HT1080 (cell line): ENCODE measurements at regions not wholly inside any gene's neighbourhood (a gene's known extent, or its start where the extent isn't known, plus 50 kb on each side); places are given as distances from the start of the nearest gene placed in this dataset.

Experiments used
- DNase-seq: peaks from one replicate; pipeline ENCODE4 v3.0.0-alpha.2; 2015; ENCODE audit warnings: low read depth

GRCh38 chr15:46616033-46616432 lies 981.2 kb downstream of the SQOR start:
- no peak for DNase-seq

- no peak for DNase-seq
Measured at GRCh38 chr15:46617507-46617906, 982.7 kb downstream of the SQOR start.

- DNase-seq = no peak
Measured at GRCh38 chr15:46618984-46619383, 984.2 kb downstream of the SQOR start.

DNA sequence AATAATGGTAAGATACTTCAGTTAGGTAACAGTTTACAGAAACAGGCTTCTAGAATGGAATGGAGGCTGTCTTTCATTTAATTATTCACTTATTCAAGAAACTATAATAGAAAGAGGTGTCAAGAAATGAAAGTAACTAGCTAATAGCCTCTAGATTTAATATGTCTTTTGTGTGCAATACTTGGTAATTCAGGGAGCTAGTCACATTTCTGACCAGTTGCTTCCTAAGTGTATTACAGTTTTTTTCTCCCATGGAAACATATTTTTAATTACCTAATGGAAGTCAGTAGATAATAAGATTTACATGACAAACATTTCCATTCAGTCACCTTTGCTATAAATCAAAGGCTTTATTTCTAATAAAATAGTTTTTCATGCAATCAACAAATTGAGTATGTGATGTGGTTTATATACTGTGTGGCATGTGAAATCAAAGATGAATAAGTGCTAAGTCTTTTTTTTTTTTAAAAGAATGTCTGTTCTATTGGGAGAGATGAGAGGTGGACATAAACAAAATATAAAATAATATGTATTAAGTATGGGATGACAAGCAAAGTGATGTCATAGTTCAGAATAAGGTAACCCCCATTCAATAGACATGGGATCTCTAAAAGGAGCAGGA lies 985.7 kb downstream of the SQOR start:
- no peak for DNase-seq

- DNase-seq = no peak
Measured at GRCh38 chr15:46622851-46623250, 988.0 kb downstream of the SQOR start.

- peak; percentile 4 for DNase-seq
Measured at GRCh38 chr15:46636206-46636605, 1001.4 kb downstream of the SQOR start.

- DNase-seq = no peak
Measured at GRCh38 chr15:46644501-46645481, 1010.0 kb downstream of the SQOR start.

GRCh38 chr15:46646490-46646889 lies 1011.7 kb downstream of the SQOR start:
- DNase-seq = no peak

DNA sequence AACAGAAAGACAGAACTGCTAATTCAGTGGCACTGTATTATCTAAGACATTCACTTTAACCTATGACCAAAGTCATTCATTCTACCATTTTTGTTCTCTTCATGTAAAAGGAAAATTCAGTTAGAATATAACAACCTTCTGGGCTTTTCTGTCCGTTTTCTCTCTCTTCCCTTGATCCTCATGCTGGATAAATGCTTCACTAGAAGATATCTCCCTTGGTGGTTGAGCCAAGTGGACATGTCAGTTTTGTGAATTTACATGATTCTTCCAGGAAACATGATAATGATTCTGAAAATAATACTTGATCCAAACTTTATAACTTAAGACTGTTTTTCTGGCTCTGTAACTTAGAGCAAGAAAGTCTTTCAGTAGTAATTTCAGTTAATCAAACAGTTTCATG lies 1012.2 kb downstream of the SQOR start:
- DNase-seq = no peak

GRCh38 chr15:46652266-46652665 lies 1017.4 kb downstream of the SQOR start:
- no peak for DNase-seq

- DNase-seq = no peak
Measured at GRCh38 chr15:46654993-46655392, 1020.2 kb downstream of the SQOR start.

GRCh38 chr15:46660096-46660842 lies 1025.4 kb downstream of the SQOR start:
- no peak for DNase-seq

DNA sequence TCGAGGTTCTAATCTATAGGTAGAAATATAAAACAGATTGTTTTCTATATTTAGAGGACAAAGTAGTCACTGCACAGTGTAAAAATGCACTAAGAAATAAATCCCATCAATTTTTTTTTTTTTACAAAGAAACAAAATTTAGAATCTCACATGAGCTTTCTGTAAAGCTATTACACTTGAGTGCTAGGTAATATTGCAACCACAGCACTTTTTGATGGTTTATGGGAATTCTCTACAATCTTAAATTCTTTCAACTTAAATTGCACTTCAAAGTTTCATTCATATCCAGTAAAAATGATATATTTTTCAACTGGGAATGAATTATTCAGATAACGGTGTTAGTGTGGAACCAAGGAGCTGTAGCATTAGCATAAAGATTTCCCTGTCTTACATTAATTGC lies 1035.4 kb downstream of the SQOR start:
- DNase-seq = no peak

DNA sequence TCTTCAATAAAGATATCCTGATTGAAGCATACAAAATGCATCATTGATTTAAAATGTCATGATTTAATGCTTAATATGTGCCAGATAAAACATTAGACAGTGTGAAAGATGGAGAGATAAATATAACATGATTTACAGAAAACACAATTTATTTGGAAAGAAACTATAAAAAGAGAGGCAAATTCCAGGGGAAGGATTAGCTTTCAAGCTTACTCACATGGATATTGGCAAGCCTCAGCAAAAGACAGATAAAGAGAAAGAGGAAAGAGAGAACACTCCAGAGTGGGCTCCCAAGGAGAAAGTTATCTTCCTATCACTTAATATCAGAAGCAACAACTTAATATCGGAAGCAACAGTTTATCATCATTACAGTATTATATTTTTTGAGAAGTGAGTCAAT lies 1036.5 kb downstream of the SQOR start:
- no peak for DNase-seq

DNA sequence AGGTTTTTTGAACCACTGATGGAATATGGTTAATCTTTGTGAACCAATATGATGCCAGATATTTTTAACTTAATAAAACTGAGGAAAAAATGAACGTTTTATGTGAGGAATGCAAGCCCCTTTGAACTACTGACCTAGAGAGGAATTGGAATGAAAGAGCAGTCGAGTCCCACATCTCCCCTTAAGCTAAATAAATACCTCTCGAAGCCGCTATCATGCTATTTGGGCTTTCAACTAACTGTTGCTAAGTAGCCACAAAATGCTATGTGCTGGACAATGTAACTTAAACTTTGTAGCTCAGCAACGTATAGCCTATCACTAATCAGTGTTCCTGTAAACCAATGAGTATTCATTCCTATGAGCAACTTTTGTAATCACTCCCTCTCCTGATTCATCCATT lies 1037.2 kb downstream of the SQOR start:
- DNase-seq = no peak

- no peak for DNase-seq
Measured at GRCh38 chr15:46676233-46677206, 1040.8 kb upstream of the SEMA6D start.

DNA sequence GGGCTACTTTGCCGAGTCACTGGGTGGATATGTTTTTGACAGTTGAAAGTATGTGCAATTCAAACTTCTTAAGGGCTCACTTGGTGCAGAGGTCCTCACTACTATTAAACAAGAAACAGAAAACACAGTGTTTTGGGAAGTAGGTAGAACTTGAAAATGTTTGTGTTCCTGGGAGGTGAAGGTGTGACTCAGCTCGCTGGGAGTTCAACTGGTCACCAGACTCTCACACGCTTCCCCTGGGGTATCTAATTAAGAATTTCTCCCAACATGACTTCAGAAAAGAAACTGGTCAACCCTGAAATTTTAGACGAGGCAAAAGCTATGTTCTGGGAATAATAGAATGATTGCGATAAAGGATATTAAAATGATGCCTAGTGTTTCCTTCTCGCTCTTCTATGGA lies 1039.8 kb upstream of the SEMA6D start:
- DNase-seq = peak; percentile 19

DNA sequence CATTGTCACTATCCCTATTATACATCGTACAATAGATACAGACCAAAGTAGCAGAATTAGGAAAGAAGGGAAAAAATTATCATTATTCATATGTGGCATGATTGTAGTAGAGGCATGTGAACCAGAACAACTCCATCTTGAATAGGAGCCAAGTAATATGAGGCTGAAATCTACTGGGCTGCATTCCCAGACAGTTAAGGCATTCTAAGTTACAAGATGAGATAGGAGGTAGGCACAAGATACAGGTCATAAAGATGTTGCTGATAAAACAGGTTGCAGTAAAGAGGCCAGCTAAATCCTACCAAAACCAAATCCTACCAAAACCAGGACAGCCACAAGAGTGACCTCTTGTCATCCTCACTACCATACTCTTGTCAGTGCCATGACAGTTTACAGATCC lies 1035.4 kb upstream of the SEMA6D start:
- no peak for DNase-seq

- no peak for DNase-seq
Measured at GRCh38 chr15:46682969-46683791, 1034.1 kb upstream of the SEMA6D start.

GRCh38 chr15:46685096-46685495 lies 1032.2 kb upstream of the SEMA6D start:
- DNase-seq = no peak
